ENCODE measurements at regions not wholly inside any gene's neighbourhood (a gene's known extent, or its start where the extent isn't known, plus 50 kb on each side); places are given as distances from the start of the nearest gene placed in this dataset.

DNA sequence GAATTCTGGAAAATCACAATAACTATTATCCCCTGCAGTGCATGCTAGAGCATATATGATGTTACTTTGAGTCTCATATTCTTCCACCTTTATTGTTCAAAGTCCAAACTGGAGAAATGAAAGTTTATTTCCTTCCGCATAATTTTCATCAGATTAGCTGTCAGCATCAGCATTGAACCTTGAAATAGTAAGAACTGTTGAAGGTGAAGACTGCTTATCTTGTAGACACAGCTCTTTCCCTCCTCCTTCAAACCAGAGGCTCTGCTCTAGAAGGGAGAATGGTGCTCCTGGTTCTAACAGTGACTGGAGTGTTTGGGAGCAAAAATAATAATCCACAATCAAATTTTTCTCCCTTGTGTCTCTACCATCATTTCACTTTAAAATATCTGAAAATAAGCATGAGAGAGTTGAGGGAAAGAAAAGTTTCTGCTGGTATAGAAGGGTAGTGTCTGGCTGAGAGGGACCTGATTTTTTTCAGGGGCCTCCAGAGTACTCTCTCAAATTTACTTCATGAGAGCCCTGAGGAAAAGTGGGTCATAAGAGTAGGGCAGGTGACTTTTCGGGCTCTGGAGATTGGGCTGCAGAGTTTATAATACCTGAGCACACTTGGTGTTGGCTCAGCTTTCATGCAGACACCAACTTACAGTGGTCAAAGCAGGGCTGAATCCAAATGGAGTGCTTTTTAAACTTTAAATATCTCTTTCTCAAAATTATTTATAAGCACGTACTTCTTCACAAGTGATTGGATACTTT is 170.4 kb downstream of the ZDHHC21 start:
- CTCF ChIA-PET = interaction anchor here (0.6 to 1.4 kb wide), 2 partner anchors 246 to 247 kb away, joined by 3 read pairs; no protein-coding TSS in a partner anchor
- Histone ChIP-seq H3K36me3 (ENCODE audit: control insufficient read depth in 2 of 2, insufficient read depth in 1 of 2, low read length in 2 of 2) (no peaks in the 10 kb centered on the region), H3K4me3 (ENCODE audit: low read depth, low read length) (no peak overlapping the region), H3K27ac (ENCODE audit: extremely low read depth, low read depth, low read length) (no peak overlapping the region), H3K9me3 (ENCODE audit: control insufficient read depth, insufficient read depth, low read depth, low read length) (no peaks in the 10 kb centered on the region), H3K4me1 (ENCODE audit: control insufficient read depth, insufficient read depth, low read length) (no peaks in the 10 kb centered on the region)
- POLR2A ChIA-PET = no interaction called here
- TF ChIP-seq, protein P1, sequence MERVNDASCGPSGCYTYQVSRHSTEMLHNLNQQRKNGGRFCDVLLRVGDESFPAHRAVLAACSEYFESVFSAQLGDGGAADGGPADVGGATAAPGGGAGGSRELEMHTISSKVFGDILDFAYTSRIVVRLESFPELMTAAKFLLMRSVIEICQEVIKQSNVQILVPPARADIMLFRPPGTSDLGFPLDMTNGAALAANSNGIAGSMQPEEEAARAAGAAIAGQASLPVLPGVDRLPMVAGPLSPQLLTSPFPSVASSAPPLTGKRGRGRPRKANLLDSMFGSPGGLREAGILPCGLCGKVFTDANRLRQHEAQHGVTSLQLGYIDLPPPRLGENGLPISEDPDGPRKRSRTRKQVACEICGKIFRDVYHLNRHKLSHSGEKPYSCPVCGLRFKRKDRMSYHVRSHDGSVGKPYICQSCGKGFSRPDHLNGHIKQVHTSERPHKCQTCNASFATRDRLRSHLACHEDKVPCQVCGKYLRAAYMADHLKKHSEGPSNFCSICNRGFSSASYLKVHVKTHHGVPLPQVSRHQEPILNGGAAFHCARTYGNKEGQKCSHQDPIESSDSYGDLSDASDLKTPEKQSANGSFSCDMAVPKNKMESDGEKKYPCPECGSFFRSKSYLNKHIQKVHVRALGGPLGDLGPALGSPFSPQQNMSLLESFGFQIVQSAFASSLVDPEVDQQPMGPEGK (tag by site-specific recombination; IDR thresholded peaks at IDR 0.05) = no peak
- TF ChIP-seq ZFP3 (tag by site-specific recombination; IDR thresholded peaks at IDR 0.05; ENCODE audit: low read depth) = no peak
- no peak for TF ChIP-seq GLI4 (tag by site-specific recombination; IDR thresholded peaks at IDR 0.05)
- no peak for TF ChIP-seq ZNF677 (tag by site-specific recombination; IDR thresholded peaks at IDR 0.05)
- no peak for TF ChIP-seq REPIN1 (tag by site-specific recombination; IDR thresholded peaks at IDR 0.05; ENCODE audit: low read depth)
- TF ChIP-seq ZNF624 (tag by site-specific recombination; IDR thresholded peaks at IDR 0.05) = no peak
- TF ChIP-seq, protein P2, sequence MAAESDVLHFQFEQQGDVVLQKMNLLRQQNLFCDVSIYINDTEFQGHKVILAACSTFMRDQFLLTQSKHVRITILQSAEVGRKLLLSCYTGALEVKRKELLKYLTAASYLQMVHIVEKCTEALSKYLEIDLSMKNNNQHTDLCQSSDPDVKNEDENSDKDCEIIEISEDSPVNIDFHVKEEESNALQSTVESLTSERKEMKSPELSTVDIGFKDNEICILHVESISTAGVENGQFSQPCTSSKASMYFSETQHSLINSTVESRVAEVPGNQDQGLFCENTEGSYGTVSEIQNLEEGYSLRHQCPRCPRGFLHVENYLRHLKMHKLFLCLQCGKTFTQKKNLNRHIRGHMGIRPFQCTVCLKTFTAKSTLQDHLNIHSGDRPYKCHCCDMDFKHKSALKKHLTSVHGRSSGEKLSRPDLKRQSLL (tag by site-specific recombination; IDR thresholded peaks at IDR 0.05) = no peak
- TF ChIP-seq ZNF610 (tag by site-specific recombination; IDR thresholded peaks at IDR 0.05; ENCODE audit: borderline replicate concordance) = no peak
- TF ChIP-seq, protein P3, sequence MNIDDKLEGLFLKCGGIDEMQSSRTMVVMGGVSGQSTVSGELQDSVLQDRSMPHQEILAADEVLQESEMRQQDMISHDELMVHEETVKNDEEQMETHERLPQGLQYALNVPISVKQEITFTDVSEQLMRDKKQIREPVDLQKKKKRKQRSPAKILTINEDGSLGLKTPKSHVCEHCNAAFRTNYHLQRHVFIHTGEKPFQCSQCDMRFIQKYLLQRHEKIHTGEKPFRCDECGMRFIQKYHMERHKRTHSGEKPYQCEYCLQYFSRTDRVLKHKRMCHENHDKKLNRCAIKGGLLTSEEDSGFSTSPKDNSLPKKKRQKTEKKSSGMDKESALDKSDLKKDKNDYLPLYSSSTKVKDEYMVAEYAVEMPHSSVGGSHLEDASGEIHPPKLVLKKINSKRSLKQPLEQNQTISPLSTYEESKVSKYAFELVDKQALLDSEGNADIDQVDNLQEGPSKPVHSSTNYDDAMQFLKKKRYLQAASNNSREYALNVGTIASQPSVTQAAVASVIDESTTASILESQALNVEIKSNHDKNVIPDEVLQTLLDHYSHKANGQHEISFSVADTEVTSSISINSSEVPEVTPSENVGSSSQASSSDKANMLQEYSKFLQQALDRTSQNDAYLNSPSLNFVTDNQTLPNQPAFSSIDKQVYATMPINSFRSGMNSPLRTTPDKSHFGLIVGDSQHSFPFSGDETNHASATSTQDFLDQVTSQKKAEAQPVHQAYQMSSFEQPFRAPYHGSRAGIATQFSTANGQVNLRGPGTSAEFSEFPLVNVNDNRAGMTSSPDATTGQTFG (tag by site-specific recombination; IDR thresholded peaks at IDR 0.05; ENCODE audit: borderline replicate concordance) = no peak
- no peak for TF ChIP-seq ZNF146 (tag by site-specific recombination; IDR thresholded peaks at IDR 0.05)

DNA sequence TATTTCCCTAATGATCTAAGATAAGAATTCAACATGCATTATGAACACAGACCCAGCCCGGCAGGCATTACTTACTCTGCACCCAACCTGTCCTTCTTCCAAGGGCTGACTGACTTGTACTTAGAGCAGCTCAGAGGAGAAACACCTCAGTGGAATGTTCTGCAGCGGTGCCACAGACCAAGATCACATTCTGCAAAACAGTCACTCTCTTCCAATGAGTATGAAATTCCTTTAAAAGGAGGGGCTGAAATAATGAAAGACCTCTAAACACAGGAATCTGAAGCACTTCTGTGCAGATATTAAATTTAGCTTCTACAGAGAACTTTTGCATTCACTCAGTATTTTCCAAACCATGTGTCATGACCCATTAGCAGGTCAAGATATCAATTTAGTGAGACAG is 172.9 kb downstream of the ZDHHC21 start:
- CTCF ChIA-PET = no interaction called here

DNA sequence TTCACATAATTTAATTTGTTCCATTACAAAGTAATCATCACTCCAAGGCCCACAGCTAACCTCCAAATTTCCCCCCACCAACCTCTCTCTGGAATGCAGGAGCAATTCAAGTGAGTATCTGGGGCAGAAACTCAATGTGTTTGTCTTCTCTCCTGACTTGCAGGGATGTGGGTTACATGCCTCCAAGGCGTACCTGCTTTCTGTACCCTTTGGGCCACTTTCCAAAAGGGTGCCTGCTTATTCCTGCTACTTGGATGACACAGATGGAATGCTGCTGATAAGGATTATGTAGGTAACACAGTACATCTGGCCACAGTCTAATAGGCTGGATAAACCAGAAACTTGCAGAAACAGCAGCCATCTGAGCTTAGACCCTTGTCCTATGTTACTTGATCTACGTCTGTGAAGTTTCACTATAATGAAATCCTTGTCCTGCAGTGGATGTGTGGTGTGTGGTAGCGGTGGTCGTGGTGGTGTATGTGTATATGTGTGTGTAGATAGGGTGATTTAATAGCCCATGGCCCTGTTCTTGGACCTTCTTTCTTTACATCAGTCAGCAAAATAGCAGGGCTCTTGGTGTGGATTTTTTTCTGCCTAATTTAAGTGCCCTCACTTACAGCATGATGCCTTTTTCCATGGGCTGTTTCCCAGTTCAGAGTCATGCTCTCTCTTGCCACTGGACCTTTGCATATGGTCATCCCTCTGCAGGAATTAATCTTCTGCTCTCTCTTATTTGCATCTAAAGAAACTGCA is 175.9 kb downstream of the ZDHHC21 start:
- Histone ChIP-seq H3K36me3 (ENCODE audit: control insufficient read depth in 2 of 2, insufficient read depth in 1 of 2, low read length in 2 of 2) (no peaks in the 10 kb centered on the region), H3K27ac (ENCODE audit: extremely low read depth, low read depth, low read length) (no peak overlapping the region), H3K9me3 (ENCODE audit: control insufficient read depth, insufficient read depth, low read depth, low read length) (no peaks in the 10 kb centered on the region), H3K4me3 (ENCODE audit: low read depth, low read length) (no peak overlapping the region), H3K4me1 (ENCODE audit: control insufficient read depth, insufficient read depth, low read length) (no peaks in the 10 kb centered on the region)
- ChIA-PET POLR2A (no interaction called here), CTCF (interaction anchor here (0.6 kb wide), 1 partner anchor 35 kb away, joined by 3 read pairs; no protein-coding TSS in a partner anchor)
- no peak for TF ChIP-seq SP7 (tag by site-specific recombination; IDR thresholded peaks at IDR 0.05)
- TF ChIP-seq ZNF19 (tag by site-specific recombination; IDR thresholded peaks at IDR 0.05; ENCODE audit: low read depth) = no peak
- no peak for TF ChIP-seq ZNF350 (tag by site-specific recombination; IDR thresholded peaks at IDR 0.05)
- no peak for TF ChIP-seq ZNF211 (tag by site-specific recombination; IDR thresholded peaks at IDR 0.05; ENCODE audit: low read depth)
- TF ChIP-seq ZNF184 (tag by site-specific recombination; IDR thresholded peaks at IDR 0.05) = no peak
- TF ChIP-seq ZNF202 (tag by site-specific recombination; IDR thresholded peaks at IDR 0.05; ENCODE audit: borderline replicate concordance) = no peak
- no peak for TF ChIP-seq ZNF548 (tag by site-specific recombination; IDR thresholded peaks at IDR 0.05)

More for the DNA sequence above, 172.9 kb downstream of the ZDHHC21 start:
- no peaks in the 10 kb centered on the region for H3K4me1 ChIP-seq (ENCODE audit: control insufficient read depth, insufficient read depth, low read length)
- H3K27ac ChIP-seq (ENCODE audit: extremely low read depth, low read depth, low read length) = no peak overlapping the region
- TF ChIP-seq ZNF544 (tag by site-specific recombination; IDR thresholded peaks at IDR 0.05) (no peak), KLF9 (tag by site-specific recombination; IDR thresholded peaks at IDR 0.05; ENCODE audit: low read depth) (no peak)
- TF ChIP-seq, protein P4, sequence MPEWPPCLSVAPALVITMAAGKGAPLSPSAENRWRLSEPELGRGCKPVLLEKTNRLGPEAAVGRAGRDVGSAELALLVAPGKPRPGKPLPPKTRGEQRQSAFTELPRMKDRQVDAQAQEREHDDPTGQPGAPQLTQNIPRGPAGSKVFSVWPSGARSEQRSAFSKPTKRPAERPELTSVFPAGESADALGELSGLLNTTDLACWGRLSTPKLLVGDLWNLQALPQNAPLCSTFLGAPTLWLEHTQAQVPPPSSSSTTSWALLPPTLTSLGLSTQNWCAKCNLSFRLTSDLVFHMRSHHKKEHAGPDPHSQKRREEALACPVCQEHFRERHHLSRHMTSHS (tag by site-specific recombination; IDR thresholded peaks at IDR 0.05) = no peak
- H3K36me3 ChIP-seq (ENCODE audit: control insufficient read depth in 2 of 2, insufficient read depth in 1 of 2, low read length in 2 of 2) = no peaks in the 10 kb centered on the region
- POLR2A ChIA-PET = no interaction called here
- H3K4me3 ChIP-seq (ENCODE audit: low read depth, low read length) = no peak overlapping the region
- H3K9me3 ChIP-seq (ENCODE audit: control insufficient read depth, insufficient read depth, low read depth, low read length) = no peaks in the 10 kb centered on the region
